AML-193 (cell line): ENCODE measurements at regions not wholly inside any gene's neighbourhood (a gene's known extent, or its start where the extent isn't known, plus 50 kb on each side); places are given as distances from the start of the nearest gene placed in this dataset.

Source experiments
- DNase-seq, 2 experiments: peaks; one replicate each; lab custom pipeline; 2025; lab: John Stamatoyannopoulos, UW

GRCh38 chr10:44030738-44031137 lies 354.2 kb downstream of the CXCL12 start:
- no peak for DNase-seq

DNA sequence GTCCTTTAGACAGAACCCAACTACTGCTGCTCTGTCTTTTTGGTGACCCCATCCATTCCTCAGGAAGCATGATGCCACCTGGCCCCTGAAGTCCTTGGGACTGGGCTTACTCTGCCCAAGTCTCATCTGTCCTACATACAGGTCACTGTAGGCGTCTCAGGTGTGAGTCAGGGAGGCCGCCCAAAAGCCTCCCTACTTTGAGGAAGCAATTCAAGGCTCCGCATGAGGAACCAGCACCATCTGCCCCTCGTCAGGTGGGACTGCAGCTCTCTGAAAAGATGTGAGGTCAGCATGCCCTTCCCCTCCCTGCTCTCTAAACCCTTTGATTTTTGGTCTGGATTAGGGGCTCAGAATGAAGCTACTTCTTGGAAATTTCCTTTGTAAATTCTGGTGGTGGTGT lies 354.8 kb downstream of the CXCL12 start:
- no peak for DNase-seq

GRCh38 chr10:44028384-44029137 lies 356.3 kb downstream of the CXCL12 start:
- DNase-seq: no peak

DNA sequence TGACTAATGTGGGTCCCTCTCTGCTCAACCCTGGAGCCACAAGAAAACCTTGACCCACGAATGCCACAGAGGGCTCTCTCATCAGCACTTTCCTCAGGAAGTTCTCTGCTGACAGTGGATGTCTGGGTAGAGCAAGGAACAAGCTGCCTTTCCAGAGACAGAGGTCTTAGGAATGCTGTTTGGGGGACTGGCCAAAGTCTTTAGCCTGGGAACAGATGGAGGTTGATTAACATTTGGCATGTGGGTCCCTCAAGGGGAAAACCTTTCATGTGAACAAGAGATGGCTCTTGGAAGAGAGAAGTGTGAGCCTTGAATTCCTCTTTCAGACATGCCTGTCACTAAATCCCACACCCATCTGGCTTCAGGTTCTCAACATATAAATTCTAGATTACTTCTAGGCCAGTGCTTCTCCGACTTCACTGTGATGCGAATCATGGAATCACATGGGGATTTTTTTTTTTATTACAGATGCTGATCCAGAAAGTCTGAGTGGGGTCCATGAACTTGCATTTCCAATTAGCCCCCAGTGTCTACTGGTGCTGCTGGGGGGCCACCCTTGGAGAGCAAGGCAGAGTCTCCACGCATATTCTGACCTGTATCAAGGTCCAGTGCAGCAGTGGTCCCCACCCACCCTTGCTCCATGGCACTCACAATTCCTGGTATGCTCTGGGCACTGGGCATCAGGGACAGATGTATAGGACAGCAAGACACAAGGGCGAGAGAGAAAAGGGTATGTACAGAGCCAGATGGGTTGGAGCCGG lies 360.4 kb downstream of the CXCL12 start:
- no peak for DNase-seq

GRCh38 chr10:44023517-44023916 lies 361.4 kb downstream of the CXCL12 start:
- no peak for DNase-seq

DNA sequence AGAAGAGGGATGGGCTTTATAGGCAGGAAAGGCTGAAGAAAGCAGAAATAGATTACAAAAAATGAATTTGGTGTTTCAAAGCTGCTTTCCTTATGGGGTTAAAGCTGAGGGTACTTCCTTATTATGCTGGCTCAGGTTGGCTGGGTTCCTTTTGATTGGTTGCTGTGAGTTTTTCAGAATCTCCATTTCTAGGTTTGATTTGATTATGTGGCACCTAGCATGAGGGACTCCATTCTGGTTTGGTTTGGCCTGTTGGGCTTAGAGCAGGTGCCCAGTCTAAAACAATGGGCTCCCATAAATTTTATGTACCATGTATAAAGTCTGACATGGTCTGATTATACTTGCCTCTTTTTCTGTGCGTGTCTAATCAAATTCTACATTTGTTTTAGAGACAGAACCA lies 362.7 kb downstream of the CXCL12 start:
- no peak for DNase-seq

GRCh38 chr10:44020322-44021111 lies 364.4 kb downstream of the CXCL12 start:
- DNase-seq: no peak

GRCh38 chr10:44017483-44018145 lies 367.3 kb downstream of the CXCL12 start:
- DNase-seq: no peak

DNA sequence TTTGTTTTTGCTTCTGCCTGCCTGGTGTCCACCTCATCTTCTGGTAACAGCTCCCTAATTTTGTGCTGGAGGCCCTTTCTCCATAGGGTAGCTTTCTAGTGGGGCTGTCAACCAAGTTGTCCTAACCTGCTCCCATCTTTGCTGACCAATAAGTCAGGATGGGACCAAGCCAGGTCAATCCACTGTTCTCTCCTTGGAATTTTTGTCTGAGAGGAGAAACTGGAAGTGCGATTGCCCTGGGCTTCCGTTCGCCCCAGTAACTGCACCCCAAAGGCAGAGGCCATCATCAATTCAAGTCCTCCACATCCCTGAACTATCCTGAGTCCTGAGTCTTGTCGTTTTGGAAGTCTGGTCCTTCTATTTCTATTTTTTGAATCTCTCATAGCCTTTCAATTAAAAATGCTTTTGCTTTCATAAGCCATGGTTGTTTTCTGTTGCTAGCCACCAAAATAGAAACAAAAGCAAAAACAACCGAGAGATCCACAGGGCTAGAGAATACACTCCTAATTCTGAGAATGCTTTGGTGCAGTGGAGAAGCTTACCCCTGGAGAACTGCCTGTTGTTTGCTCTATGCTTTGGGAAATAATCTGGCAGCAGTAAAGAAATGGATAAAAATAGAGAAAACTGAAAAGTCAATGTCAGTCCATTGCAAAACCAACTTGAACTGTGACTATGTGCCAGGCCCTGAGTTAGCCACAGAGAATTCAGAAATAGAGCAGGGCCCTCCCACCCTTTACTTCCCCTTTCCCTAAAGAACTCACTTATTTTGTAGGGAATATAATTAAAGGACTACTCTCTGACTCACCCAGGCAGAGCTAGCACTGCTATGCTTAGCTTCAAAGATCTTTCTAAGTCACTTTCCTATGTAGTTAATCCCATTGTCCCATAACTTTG lies 368.1 kb downstream of the CXCL12 start:
- no peak for DNase-seq

- no peak for DNase-seq
Measured at GRCh38 chr10:44015702-44016500, 367.2 kb upstream of the ZNF32 start.

- no peak for DNase-seq
Measured at GRCh38 chr10:44014644-44015250, 366.1 kb upstream of the ZNF32 start.

GRCh38 chr10:44013981-44014380 lies 365.3 kb upstream of the ZNF32 start:
- no peak for DNase-seq

DNA sequence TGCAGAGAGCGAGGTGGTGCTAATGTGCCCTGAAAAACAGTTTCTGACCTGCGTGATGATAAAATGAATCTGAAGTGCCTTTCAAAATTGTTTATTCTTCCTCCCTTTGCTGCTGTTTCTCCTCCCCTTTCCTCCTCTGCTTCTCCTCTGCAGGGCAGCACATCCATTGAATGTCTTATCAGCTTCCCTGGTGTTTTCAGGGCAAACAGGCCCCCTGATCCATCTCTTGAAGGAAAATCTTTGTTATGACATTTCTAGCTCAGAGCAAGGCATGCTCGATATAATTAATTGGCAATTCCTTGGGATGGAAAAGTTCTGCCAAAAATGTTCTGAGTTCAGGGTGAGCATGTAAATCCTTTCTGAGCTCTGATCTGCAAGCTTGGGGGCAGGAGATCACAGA lies 364.2 kb upstream of the ZNF32 start:
- DNase-seq: no peak

DNA sequence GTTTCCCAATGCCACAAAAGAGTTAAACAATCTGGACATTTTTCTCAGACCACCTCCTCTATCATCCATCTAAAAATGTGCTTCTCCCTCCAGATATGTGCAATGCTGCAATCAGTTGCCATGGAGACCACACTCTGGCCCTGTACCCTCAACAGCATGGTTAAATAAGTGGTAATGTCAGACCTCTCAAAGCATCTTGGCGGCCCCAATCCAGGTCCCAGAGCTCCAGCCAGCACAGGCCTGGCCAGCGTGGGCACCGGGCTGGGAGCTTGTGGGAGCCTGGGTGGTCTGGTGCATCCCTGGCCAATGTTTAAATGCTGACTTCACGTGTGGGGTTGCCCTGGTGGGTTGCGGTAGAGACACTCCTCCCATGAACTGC lies 362.9 kb upstream of the ZNF32 start:
- no peak for DNase-seq

DNA sequence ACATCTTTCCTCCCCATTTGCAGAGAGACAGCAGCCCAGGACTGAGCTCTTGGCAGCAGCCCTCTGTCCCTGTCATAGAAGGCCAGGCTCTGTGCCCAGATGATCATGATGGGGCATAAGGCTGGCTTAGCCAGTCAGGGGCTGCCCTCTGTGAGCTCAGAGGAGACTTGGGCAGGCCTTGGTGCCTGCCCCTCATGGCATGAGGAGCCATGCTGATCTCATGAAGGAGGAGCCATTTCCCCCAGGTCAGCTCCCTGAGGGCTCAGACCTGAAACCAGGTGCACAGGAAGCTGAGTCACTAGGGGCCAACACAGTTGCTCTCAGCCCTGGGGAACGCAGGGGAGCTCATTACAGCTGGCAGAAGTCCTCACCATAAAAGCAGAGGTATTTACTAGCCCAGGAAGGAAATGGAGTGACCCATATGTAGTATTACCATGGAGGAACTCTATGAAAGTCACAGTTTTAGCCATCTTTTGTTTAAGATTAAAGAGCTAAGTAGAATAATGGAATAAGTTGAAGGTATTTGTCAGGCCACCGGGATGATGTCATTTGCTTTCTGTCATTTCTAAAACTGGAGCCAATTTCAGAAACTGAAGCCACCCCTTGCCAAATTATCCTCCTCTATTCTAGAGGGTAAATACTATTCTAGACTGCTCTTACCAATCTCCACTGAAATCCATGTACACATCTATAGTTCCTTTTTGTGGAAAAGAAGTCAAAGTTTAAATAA lies 362.4 kb upstream of the ZNF32 start:
- DNase-seq: no peak

DNA sequence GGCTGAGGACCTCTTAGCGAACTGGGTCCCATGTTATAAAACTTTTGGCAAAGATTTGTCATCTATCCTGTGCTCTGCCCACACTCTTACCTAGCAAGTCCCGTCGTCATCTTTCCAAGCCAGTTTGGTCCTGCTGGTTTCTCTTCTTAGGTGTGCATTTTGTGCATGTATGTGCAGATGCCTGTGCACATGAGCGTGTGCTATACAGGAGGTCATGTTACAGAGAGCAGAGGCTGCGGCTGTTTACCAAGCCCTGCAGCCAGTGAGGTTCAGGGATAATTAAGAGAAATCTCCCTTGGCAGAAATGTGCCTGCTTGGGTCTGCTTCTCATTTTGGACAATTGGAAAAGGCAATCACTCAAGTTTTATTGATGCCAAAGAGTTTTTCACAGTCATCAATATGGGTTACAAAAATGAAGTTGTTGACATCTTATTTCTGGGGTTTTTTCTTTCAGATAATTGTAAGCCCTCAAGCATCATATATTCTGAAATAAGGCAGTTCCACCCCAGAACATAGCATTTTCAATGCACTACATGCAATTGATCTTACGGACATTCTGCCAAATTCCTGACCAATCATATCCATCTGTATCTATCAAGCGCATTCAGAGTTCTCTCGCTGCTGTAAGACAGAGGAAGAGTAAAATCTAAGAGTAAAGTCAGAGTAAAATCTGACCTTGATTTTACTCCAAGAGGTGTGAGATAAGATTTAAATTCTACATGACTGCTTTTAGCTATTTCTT lies 361.4 kb upstream of the ZNF32 start:
- DNase-seq: no peak

DNA sequence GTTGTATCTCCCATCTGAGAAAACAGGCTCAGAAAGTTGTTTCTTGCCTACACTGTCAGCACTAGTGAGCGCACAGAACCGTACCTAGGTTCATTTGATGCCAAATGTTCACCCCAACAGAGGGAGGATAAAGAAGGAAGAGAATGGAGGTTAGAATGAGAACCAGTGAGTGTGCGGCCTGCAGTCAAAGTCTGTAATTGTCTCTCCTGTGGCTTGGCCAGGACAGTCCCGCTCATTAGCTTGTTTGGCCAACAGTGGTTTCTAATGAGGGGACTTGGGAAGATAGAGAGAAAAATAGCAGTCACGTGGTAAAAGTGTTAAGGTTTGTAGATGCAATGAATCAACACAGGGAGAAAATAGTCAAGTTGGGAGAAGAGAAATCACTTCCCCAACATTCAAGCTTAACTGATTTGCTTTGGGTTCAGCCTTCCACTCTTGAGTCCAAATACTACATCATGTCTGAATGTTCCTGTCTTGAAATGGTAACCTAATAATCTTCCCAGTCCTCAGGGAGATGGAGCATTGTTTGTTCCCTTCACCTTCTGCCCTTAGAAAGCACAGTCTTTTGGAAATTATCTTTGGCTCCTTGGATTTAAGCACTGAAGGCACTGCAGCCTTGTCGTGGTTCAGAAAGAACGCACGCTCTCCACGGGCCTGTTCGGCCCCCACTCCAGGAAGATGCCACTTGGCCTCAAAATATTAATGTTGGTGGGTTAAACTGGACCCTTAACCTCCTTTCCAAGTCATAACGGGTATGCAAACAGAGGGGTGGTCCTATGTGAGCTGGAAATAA lies 360.4 kb upstream of the ZNF32 start:
- DNase-seq: no peak
